HG02973 (cell line): ENCODE measurements at regions not wholly inside any gene's neighbourhood (a gene's known extent, or its start where the extent isn't known, plus 50 kb on each side); places are given as distances from the start of the nearest gene placed in this dataset.

Source experiments
- ATAC-seq: cut with Tn5 transposase; IDR thresholded peaks from one replicate; pipeline ENCODE4 v1.9.1; 2021; ENCODE audit warnings: moderate library complexity; ENCODE audit not compliant: unreplicated experiment

DNA sequence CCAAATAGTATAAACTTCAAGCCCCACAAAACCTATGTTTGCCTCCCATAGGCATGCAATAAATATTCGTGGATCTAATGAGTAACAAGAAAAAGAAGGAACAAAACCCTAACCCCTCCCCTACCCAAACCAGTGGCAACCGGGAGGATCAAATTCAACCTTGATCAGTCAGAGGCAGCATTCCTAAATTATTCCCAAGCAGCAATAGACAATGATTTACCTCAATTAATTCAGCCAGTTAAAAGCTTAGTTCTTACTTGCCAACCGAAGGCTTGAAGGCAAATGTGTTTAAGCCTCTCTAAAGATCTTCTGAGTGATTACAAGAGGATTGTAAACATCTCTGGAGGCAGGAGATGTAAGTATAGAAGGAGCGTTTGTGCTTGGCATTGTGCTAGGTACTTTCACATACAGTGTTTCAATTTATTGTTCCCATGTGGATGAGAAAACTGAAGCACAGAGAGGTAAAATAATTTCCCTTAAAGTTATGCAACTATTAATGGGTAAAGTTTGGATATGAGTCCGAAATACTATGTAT lies 197.7 kb downstream of the MTX2 start:
- ATAC-seq: no peak

DNA sequence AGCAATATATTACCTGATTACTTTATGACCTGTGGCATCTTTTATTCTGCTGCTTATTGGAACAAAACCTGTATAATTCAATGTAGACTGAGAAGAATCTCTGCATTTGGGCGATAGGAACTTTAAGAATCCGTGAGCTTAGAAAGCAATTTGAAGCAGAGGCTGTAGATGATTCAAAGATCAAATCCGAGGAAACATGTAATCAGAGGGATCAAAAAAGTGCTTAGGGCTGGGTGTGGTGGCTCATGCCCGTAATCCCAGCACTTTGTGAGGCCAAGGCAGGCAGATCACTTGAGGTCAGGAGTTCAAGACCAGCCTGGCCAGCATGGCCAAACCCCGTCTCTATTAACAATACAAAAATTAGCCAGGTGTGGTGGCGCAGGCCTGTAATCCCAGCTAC lies 198.4 kb downstream of the MTX2 start:
- no peak for ATAC-seq

GRCh38 chr2:176468457-176469113 lies 199.3 kb downstream of the MTX2 start:
- no peak for ATAC-seq

- no peak for ATAC-seq
Observed at GRCh38 chr2:176470713-176471112, 201.5 kb downstream of the MTX2 start.

- no peak for ATAC-seq
Observed at GRCh38 chr2:176471949-176472348, 202.7 kb downstream of the MTX2 start.

DNA sequence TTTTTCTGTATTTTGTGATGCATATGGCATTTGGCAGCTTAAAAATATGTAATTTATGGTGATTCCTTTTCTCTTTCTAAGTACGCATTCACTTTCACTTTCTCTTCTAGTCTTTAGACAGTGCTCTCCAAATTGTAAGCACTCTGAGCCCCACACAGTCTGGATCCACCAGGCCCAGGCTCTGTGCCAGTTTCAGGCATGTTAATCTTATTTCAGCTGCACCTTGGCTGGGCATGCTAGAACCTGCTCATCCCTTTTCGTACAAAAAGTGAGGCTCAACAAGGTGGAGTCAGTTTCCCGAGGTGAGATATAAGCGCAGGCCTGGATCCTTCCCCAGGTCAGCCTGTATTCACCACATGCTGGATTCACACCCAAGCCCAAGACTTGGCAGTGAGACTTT lies 203.9 kb downstream of the MTX2 start:
- ATAC-seq: peak; percentile 71

GRCh38 chr2:176473851-176474250 lies 204.6 kb downstream of the MTX2 start:
- no peak for ATAC-seq

- no peak for ATAC-seq
Observed at GRCh38 chr2:176477336-176477735, 208.1 kb downstream of the MTX2 start.

GRCh38 chr2:176479961-176480360 lies 210.7 kb downstream of the MTX2 start:
- no peak for ATAC-seq

DNA sequence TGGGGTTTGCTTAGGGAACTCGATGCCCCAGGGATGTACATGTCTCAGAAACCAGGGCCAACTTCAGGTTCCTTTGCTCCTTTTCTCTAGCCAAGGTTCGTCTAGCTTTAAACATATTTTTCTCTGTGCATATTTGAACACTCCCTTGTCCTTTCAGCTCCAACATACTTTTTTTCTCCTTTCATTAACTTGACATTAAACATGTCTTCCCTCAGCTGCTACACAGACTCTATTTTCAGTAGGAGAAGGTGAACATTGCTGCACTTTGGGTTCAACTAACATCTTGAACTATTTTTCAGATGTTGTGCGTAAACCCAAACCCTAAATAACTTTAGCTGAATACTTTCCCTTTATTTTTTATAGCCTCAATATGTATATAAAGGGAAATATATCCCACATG lies 212.9 kb downstream of the MTX2 start:
- no peak for ATAC-seq

- ATAC-seq: no peak
Observed at GRCh38 chr2:176483476-176483875, 214.2 kb downstream of the MTX2 start.

DNA sequence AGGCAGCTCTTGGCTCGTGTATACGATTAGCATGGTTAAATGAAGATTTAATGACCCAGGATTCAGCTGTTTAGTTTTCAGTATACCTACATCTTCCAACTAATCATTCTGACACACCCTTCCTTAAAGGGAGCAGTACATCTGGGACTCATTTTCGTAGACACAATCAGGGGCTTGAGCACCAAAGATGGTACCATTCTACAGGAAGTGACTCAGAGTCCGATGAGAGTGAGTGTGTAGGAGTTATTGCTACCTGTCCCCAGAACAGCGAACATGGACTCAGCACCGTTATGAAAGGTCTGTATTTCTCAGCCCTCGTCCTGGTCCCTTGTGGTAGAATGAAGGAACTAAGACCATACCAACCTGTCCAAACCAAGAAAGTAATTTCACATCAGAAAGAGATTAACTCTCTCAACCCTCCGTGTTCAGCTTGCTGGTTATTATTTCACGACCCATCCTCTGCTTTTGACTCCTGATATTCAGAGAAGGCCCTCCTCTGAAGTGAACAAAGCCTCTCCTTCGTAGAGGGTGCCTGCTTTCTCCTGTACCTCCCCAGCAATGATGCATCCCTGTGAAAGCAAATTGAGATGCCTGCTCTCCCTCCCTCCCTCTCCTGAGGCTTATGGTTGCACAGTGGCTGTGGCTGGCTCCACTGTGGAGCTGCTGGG lies 214.8 kb downstream of the MTX2 start:
- ATAC-seq: no peak

DNA sequence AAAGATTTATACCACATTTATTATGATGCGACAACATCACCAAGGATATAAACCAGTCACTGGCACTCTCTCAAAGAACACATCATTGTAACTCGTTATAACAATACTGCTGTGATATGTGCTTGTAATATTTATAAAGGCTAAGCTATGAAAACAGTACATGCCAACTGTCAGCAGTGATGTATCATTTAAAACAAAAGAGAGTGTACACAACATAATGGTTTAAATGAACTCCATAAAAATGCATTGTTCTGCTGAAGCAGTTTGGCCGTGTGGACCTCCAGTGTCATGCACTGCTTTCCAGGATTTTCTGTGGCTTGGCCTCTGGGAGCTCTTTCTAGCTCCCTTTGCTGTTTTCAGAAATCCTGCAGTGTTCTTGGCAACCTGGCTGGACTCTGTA lies 215.6 kb downstream of the MTX2 start:
- ATAC-seq: no peak

GRCh38 chr2:176488431-176488830 lies 219.2 kb downstream of the MTX2 start:
- no peak for ATAC-seq

- ATAC-seq: no peak
Observed at GRCh38 chr2:176490061-176490861, 221.0 kb downstream of the MTX2 start.

GRCh38 chr2:176491172-176491904 lies 222.1 kb downstream of the MTX2 start:
- peak; percentile 96 for ATAC-seq

GRCh38 chr2:176492583-176492982 lies 223.3 kb downstream of the MTX2 start:
- no peak for ATAC-seq

DNA sequence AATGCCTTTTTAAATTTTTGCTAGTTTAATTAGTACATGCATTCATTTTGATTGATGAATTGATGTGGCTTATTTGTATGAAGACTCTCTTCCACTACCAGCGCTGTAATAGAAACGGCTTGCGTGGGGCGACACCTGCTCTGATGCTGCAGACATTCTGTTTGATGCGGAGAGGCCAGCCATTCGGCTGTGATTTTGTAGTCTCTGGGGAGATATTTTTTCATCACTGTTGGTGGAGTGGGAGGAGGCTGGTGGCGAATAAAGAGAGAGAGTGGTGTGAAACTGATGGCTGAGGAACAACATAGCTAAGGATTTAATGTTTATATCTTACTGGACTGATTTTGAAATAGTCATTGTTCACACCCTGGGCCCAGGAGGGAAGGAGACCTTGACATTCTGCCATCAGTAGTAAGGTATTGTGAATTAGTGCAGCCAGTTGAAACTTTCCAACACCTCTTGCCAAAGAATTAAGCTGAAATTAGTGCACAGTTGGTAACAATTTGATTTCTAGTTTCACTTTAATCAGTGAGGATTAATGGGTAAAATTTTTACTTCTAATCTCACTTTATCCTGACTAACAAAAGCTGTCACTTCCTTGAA lies 224.1 kb downstream of the MTX2 start:
- ATAC-seq: no peak

- ATAC-seq: no peak
Observed at GRCh38 chr2:176493909-176494308, 224.7 kb downstream of the MTX2 start.

DNA sequence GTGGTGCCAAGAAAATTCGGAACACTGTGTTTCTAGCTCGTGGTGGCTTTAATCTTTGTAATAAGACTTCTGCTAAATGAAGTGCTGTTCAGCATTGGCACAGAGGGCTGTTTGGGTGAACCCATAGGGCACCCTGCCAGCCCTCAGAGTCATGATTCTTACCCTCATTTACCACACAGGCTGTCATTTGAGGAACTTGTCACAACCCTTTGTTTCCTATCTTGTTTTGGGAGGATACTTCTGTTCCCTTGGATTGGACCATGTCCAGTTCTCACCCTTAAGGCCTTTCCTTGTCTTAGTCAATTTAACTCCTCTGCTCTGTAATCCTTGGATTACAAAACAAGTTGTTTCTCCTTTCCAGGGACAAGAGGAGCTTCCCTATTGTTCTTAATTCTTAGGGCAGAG lies 225.7 kb downstream of the MTX2 start:
- ATAC-seq: no peak

GRCh38 chr2:176495826-176496225 lies 226.6 kb downstream of the MTX2 start:
- ATAC-seq: no peak
